H1 (cell line): ENCODE measurements at regions not wholly inside any gene's neighbourhood (a gene's known extent, or its start where the extent isn't known, plus 50 kb on each side); places are given as distances from the start of the nearest gene placed in this dataset.

ENCODE experiments used
- CTCF ChIA-PET: fragments of 300-600 bp; sonication (Branson Sonifier 250); formaldehyde crosslinking; loops from one replicate; lab custom pipeline; 2021; ENCODE audit not compliant: partially characterized antibody; lab: Charles Lee
- POLR2A ChIA-PET: fragments of 300-600 bp; sonication (Branson Sonifier 250); formaldehyde crosslinking; loops from one replicate; lab custom pipeline; 2021; ENCODE audit warnings: inconsistent platforms; ENCODE audit not compliant: partially characterized antibody; lab: Charles Lee
- DNase-seq, 2 experiments: peaks; one replicate each; pipeline versions ENCODE4 v3.0.0 to v3.0.0-alpha.2; 2010 to 2022; ENCODE audit warnings: low spot score in 2 of 2, low read depth in 1 of 2, mixed read lengths in 1 of 2
- FAIRE-seq: peaks from 2 replicates; lab custom pipeline; 2011; peaks lifted over from hg19 to GRCh38; lab: Jason Lieb, UNC
- H2AFZ ChIP-seq: 2 replicates; pipeline ENCODE4 v1.8.1; 2012; ENCODE audit warnings: low read length, inconsistent platforms
- H2AK5ac ChIP-seq: 2 replicates; pipeline ENCODE4 v1.6.1; 2013; ENCODE audit warnings: low read depth, low read length
- H2BK120ac ChIP-seq: replicated peaks from 2 replicates; pipeline ENCODE3; 2013; ENCODE audit warnings: low read depth, low read length, inconsistent platforms
- H2BK12ac ChIP-seq: 2 replicates; pipeline ENCODE4 v1.6.1; 2013; ENCODE audit warnings: low read depth, low read length
- H2BK15ac ChIP-seq: 2 replicates; pipeline ENCODE4 v1.6.1; 2013; ENCODE audit warnings: low read length
- H2BK20ac ChIP-seq: 2 replicates; pipeline ENCODE4 v1.6.1; 2013; ENCODE audit warnings: low read length
- H2BK5ac ChIP-seq: 2 replicates; pipeline ENCODE4 v1.6.1; 2013; ENCODE audit warnings: low read depth, low read length
- H3K14ac ChIP-seq: 2 replicates; pipeline ENCODE4 v1.6.1; 2013; ENCODE audit warnings: inconsistent platforms; ENCODE audit not compliant: insufficient read length
- H3K18ac ChIP-seq: 2 replicates; pipeline ENCODE4 v1.6.1; 2013; ENCODE audit warnings: low read length; ENCODE audit errors: extremely low read depth
- H3K23ac ChIP-seq: 2 replicates; pipeline ENCODE4 v1.6.1; 2013; ENCODE audit warnings: inconsistent platforms; ENCODE audit not compliant: insufficient read length
- H3K23me2 ChIP-seq: 2 replicates; pipeline ENCODE4 v1.6.1; 2013; ENCODE audit warnings: low read depth, low read length
- H3K27ac ChIP-seq: 2 replicates; pipeline ENCODE4 v1.6.1; 2011; ENCODE audit warnings: low read depth, low read length, inconsistent platforms
- H3K27me3 ChIP-seq, 4 experiments: replicated peaks in 1 of 4; 1 replicate in 1 of 4; 2 replicates in 3 of 4; pipeline versions ENCODE4 v1.6.1 to v1.8.1; 2011 to 2013; ENCODE audit warnings: low read length in 3 of 4, mild to moderate bottlenecking in 3 of 4, inconsistent platforms in 2 of 4, mixed read lengths in 2 of 4, moderate library complexity in 1 of 4; ENCODE audit not compliant: control insufficient read depth in 3 of 4, insufficient read depth in 3 of 4; ENCODE audit errors: extremely low read depth in 1 of 4
- H3K36me3 ChIP-seq, 4 experiments: 2 replicates each; pipeline versions ENCODE4 v1.6.1 to v1.8.1; 2011 to 2013; ENCODE audit warnings: mild to moderate bottlenecking in 4 of 4, low read length in 3 of 4, moderate library complexity in 2 of 4, control low read depth in 1 of 4, inconsistent platforms in 1 of 4; ENCODE audit not compliant: insufficient read depth in 4 of 4, control insufficient read depth in 2 of 4
- H3K4ac ChIP-seq: replicated peaks from 2 replicates; pipeline ENCODE3; 2013; ENCODE audit warnings: low read length, low read depth, mixed read lengths, inconsistent platforms; ENCODE audit not compliant: insufficient read length
- H3K4me1 ChIP-seq, 4 experiments: replicated peaks in 1 of 4; 1 replicate in 1 of 4; 2 replicates in 3 of 4; pipeline versions ENCODE4 v1.6.1 to v1.8.1; 2011 to 2013; ENCODE audit warnings: low read length in 3 of 4, inconsistent platforms in 2 of 4, mixed read lengths in 1 of 4; ENCODE audit not compliant: insufficient read depth in 4 of 4, control insufficient read depth in 3 of 4
- H3K4me2 ChIP-seq, 2 experiments: 2 replicates each; pipeline versions ENCODE4 v1.6.1 to v1.8.1; 2011 to 2013; ENCODE audit warnings: low read depth in 2 of 2, low read length in 2 of 2, control low read depth in 1 of 2, inconsistent platforms in 1 of 2, mild to moderate bottlenecking in 1 of 2; ENCODE audit not compliant: insufficient read depth in 1 of 2
- H3K4me3 ChIP-seq, 4 experiments: fragments of 200-600, 300-600 bp in 1 of 4; sonication (generic), shearing (Covaris generic), sonication (Bioruptor Twin) in 1 of 4; 2 replicates each; pipeline versions ENCODE4 v1.5.1 to v1.8.1; 2011 to 2016; ENCODE audit warnings: low read length in 4 of 4, low read depth in 3 of 4, control low read depth in 2 of 4, inconsistent platforms in 2 of 4, mild to moderate bottlenecking in 2 of 4, mixed read lengths in 1 of 4, moderate library complexity in 1 of 4; ENCODE audit not compliant: insufficient read depth in 2 of 4; ENCODE audit errors: extremely low read depth in 1 of 4
- H3K56ac ChIP-seq: replicated peaks from 2 replicates; pipeline ENCODE3; 2013; ENCODE audit warnings: low read depth, mild to moderate bottlenecking, mixed read lengths, low read length, inconsistent platforms; ENCODE audit not compliant: insufficient read length
- H3K79me1 ChIP-seq: 2 replicates; pipeline ENCODE4 v1.6.1; 2013; ENCODE audit warnings: low read depth, low read length, control low read depth
- H3K79me2 ChIP-seq, 2 experiments: 2 replicates each; pipeline versions ENCODE4 v1.6.1 to v1.8.1; 2012 to 2013; ENCODE audit warnings: low read length in 2 of 2, mild to moderate bottlenecking in 2 of 2, inconsistent platforms in 1 of 2; ENCODE audit not compliant: insufficient read depth in 2 of 2, control insufficient read depth in 1 of 2
- H3K9ac ChIP-seq, 4 experiments: replicated peaks in 1 of 4; 1 replicate in 1 of 4; 2 replicates in 3 of 4; pipeline versions ENCODE4 v1.6.1 to v1.8.1; 2011 to 2013; ENCODE audit warnings: low read depth in 3 of 4, low read length in 3 of 4, control low read depth in 2 of 4, mild to moderate bottlenecking in 2 of 4, moderate library complexity in 2 of 4, inconsistent platforms in 1 of 4; ENCODE audit errors: extremely low read depth in 1 of 4
- H3K9me3 ChIP-seq, 2 experiments: 2 replicates each; pipeline versions ENCODE4 v1.6.1 to v1.8.1; 2012 to 2013; ENCODE audit warnings: mild to moderate bottlenecking in 2 of 2, moderate library complexity in 2 of 2, control low read depth in 1 of 2, inconsistent platforms in 1 of 2, low read depth in 1 of 2, low read length in 1 of 2, mixed read lengths in 1 of 2; ENCODE audit not compliant: insufficient read depth in 2 of 2
- H4K20me1 ChIP-seq, 2 experiments: replicated peaks in 1 of 2; 2 replicates each; pipeline versions ENCODE3 to v1.8.1; 2011 to 2013; ENCODE audit warnings: inconsistent platforms in 2 of 2, low read length in 2 of 2, mild to moderate bottlenecking in 1 of 2; ENCODE audit not compliant: insufficient read depth in 2 of 2, control insufficient read depth in 1 of 2
- H4K5ac ChIP-seq: 2 replicates; pipeline ENCODE4 v1.6.1; 2013; ENCODE audit warnings: low read length, low read depth, mixed read lengths, inconsistent platforms; ENCODE audit not compliant: insufficient read length
- H4K8ac ChIP-seq: 2 replicates; pipeline ENCODE4 v1.8.0; 2013; ENCODE audit warnings: mild to moderate bottlenecking, moderate library complexity, low read length, inconsistent platforms; ENCODE audit not compliant: insufficient read depth; ENCODE audit errors: extremely low read depth
- H4K91ac ChIP-seq: replicated peaks from 2 replicates; pipeline ENCODE3; 2013; ENCODE audit warnings: low read length, mixed read lengths, inconsistent platforms; ENCODE audit not compliant: insufficient read length
- CHD1 ChIP-seq: IDR thresholded peaks from 2 replicates; pipeline ENCODE4 v1.6.1; 2012; ENCODE audit warnings: low read depth, low read length, improper control_type of control experiment
- JUN ChIP-seq: IDR thresholded peaks from 2 replicates; pipeline ENCODE4 v1.6.1; 2011; ENCODE audit warnings: low read depth, mild to moderate bottlenecking, improper control_type of control experiment, low read length
- WGBS, 2 experiments: shearing (Covaris generic) in 1 of 2; methylation state at CpG; one replicate each; pipeline versions ENCODE4 v1.1.6 to v1.1.7; 2013 to 2015; ENCODE audit warnings: low lambda C conversion rate in 2 of 2, mixed read lengths in 2 of 2, inconsistent platforms in 1 of 2, low coverage in 1 of 2, missing lambda C conversion rate in 1 of 2; ENCODE audit not compliant: insufficient replicate concordance in 2 of 2, insufficient coverage in 1 of 2, insufficient read length in 1 of 2; ENCODE audit errors: extremely low coverage in 1 of 2, missing lambda C conversion rate in 1 of 2; 5-methylcytosine and 5-hydroxymethylcytosine counted together

GRCh38 chr1:219826290-219826689 is 102.1 kb downstream of the SLC30A10 start:
- Histone ChIP-seq H2BK120ac (no peak overlapping the region), H3K9ac (no peak overlapping the region), H3K27ac (no peak overlapping the region), H3K23me2 (no peaks in the 10 kb centered on the region), H4K8ac (no peak overlapping the region), H3K23ac (no peak overlapping the region), H3K14ac (no peak overlapping the region), H4K91ac (no peak overlapping the region), H3K4me2 (0 out of 4 replicates have a peak overlapping the region, but pooled peaks of 1 of the 2 experiments have one; percentile 31), H2BK15ac (no peak overlapping the region), H3K4me1 (peaks cover 3 to 6% (median 5%) of the 10 kb centered on the region in 4 experiments; a peak in 4 of 7 replicates), H2BK5ac (no peak overlapping the region), H2BK20ac (0 out of 2 replicates have a peak overlapping the region, but pooled peaks have one; percentile 27), H4K5ac (no peak overlapping the region), H3K79me1 (no peaks in the 10 kb centered on the region), H3K27me3 (no peaks in the 10 kb centered on the region), H4K20me1 (no peaks in the 10 kb centered on the region), H3K18ac (0 out of 2 replicates have a peak overlapping the region, but pooled peaks have one; percentile 40), H2AK5ac (no peak overlapping the region), H3K36me3 (no peaks in the 10 kb centered on the region), H2BK12ac (no peak overlapping the region), H3K9me3 (no peaks in the 10 kb centered on the region), H3K4me3 (no peak overlapping the region), H3K79me2 (no peaks in the 10 kb centered on the region), H3K56ac (no peak overlapping the region), H2AFZ (no peak overlapping the region), H3K4ac (no peak overlapping the region)
- no peak for DNase-seq
- no peak for TF ChIP-seq CHD1
- no peak for TF ChIP-seq JUN
- ChIA-PET POLR2A (interaction anchor here (1.4 kb wide), 1 partner anchor 8 kb away, joined by 8 read pairs; no protein-coding TSS in a partner anchor), CTCF (interaction anchor here (0.5 to 5.8 kb wide), 3 partner anchors 14 to 47 kb away, joined by 3 to 36 read pairs (median 4); no protein-coding TSS in a partner anchor)
- 48% methylated on average over 1 of the region's 1 CpG; no CpG with 5 or more reads in 1 of the 2 experiments for WGBS, 2 experiments
- peak; percentile 42 for FAIRE-seq
